Esophagus squamous epithelium (tissue), 4 donors: ENCODE measurements at regions not wholly inside any gene's neighbourhood (a gene's known extent, or its start where the extent isn't known, plus 50 kb on each side); places are given as distances from the start of the nearest gene placed in this dataset.

ENCODE experiments used
- CTCF ChIP-seq, 6 experiments: fragments of 450-650 bp in 4 of 6; fragments of 200-600 bp in 2 of 6; sonication (generic) in 2 of 6; IDR thresholded peaks; one replicate each; pipeline ENCODE4 v1.5.1; 2016 to 2019; ENCODE audit warnings: antibody characterized with exemption in 6 of 6, mild to moderate bottlenecking in 4 of 6, moderate library complexity in 4 of 6
- POLR2A ChIP-seq, 4 donors: fragments of 450-650 bp; IDR thresholded peaks; one replicate each; pipeline ENCODE4 v1.6.1; 2017; ENCODE audit warnings: antibody characterized with exemption in 4 of 4, mild to moderate bottlenecking in 4 of 4, moderate library complexity in 3 of 4

DNA sequence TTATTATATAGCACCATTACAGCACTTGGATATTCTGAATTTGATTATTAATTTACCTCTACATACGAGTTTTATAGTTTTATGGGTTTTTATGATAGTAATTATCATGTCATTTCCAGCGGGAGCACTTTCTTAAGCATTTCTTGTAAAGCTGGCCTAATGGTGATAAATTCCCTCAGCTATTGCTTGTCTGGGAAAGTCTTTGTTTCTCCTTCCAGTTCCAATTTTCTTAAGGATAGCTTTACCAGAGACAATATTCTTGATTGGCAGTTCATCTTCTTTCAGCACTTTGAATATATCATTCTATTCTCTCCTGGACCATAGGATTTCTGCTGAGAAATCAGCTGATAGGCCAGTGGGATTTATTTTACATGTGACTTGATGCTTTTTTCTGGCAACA lies 505.4 kb downstream of the TMEM232 start:
- no peak for TF ChIP-seq POLR2A (IDR thresholded peaks at IDR 0.05)
- TF ChIP-seq CTCF (IDR thresholded peaks at IDR 0.05), result no peak
